NCI-H2107 treated with DMSO at 0.1 percent for 48 hours (cell line): ENCODE measurements at regions not wholly inside any gene's neighbourhood (a gene's known extent, or its start where the extent isn't known, plus 50 kb on each side); places are given as distances from the start of the nearest gene placed in this dataset.

Experiments used
- DNase-seq: peaks from one replicate; lab custom pipeline; 2025; ENCODE audit not compliant: unreplicated experiment; lab: John Stamatoyannopoulos, UW

DNA sequence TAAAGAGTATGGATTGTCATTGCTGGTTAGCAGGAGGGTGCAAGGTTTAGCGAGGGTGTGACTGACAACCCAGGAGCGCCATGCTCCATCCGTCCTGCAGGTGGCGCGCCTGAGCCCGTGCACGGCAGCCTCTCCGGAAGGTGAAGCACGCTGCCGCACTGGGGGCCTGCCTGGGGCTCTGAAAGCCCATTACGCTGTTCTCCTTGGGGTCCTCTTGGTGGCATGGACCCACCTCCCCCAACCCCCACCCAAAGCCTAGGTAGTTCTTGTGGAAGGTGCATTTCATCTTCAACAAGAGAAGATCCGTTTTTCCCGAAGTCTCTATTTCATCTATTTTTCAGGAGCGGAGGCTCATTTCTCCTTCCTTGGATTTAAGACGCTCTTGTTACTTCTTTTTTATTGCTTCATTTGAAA, 197.4 kb upstream of the KCNG1 start:
- DNase-seq, result no peak

DNA sequence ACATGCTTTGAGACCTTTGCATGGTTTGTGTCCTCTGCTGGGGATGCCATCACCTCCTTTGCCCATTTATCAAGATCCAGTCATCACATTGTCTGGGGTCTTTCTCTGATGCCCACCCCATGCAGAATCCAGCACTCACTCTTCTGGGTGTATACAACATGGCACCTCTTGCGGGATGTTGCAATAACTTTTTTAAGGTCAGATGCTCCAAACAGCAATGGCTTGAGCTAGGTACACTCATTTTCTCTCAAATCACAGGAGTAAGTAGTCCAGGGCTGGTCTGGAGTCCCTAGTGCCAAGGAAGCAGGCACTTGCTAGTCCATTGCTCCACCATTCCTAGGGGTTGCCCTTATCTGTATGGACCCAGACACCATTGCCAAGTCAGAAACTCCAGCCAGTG, 196.6 kb upstream of the KCNG1 start:
- DNase-seq, result no peak

DNA sequence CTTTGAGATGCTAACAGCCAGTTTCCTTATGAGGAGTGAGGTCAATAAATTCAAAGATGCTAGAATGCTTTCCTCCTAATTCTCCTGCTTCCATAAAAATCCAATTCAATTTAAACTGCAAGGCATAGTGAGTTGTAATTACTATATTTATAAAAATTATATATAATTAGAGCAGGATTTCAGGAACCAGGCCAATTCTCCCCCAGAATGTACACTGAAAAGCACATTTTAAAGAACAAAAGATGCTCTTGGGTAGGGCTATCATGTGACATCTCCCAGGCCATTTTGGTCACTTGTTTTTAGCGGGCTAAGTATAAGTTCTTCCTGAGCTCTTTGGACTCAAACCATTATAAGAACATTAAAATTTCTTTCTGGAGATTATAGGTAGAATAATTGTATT, 195.7 kb upstream of the KCNG1 start:
- DNase-seq, result no peak

DNA sequence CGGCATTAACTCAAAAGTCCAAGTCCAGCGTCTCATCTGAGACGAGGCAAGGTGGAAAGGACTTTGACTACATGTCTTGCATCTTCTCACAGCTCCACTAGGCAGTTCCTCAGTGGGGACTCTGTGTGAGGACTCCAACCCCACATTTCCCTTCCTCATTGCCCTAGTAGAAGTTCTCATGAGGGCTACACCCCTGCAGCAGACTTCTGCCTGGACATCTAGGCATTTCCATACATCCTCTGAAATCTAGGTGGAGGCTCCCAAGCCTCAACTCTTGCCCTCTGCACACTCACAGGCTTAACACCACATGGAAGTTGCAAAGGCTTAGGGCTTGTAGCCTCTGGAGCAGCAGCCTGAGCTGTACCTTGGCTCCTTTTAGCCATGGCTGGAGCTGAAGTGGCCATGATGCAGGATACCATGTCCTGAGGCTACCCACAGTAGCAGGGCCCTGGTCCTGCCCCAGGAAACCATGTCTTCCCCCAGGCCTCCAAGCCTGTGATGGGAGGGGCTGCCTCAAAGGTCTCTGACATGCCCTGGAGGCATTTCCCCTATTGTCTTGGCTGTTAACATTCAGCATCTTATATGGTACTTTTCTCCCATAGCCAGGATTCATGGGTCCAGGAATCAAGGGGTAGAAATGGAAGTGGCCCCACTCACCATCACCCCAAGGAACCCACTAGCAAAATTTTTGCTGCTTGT, 194.6 kb upstream of the KCNG1 start:
- no peak for DNase-seq

DNA sequence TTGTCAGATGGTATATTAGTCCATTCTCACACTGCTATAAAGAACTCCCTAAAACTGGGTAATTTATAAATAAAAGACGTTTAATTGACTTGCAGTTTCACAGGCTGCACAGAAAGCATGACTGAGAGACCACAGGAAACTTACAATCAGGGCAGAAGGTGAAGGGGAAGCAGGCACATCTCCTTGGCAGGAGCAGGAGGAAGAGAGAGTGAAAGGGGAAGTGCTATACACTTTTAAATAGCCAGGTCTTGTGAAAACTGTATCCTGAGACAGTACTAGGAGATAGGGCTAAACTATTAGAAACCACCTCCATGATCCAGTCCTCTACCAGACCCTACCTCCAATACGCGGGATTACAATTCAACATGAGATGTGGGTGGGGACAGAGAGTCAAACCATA, 193.9 kb upstream of the KCNG1 start:
- DNase-seq, result no peak

DNA sequence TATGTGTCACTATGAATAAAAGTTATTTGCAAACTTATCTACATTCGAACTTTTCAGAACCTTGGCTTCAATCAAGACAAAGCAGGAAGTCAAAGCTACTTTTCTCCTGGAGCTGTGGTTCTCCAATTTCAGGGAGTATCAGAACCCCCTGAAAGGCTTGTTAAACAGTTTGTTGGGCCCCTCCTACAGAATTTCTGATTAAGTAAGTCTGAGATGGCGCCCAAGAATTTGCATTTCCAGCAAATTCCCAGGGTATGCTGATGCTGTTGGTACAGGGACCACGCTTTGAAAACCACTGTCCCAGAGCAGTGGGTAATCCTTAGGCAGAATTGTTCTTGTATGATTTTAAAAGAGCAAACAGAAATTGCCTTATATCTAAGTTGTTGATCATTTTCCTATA, 189.9 kb upstream of the KCNG1 start:
- DNase-seq, result no peak

DNA sequence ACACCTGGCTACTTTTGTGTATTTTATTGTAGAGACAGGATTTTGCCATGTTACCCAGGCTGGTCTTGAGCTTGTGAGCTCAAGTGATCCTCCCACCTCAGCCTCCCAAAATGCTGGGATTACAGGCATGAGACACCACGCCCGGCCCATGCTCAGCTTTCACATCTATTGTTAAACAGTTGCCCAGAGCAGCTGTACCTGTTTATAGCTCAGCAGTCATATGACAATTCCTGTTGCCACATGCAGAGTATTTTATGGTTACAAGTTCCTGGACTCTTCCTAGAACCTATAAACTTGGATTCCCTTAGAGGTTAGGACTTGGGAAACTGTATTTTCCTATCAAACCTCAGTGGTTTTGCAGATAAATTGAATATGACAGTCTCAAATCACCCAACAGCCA, 188.3 kb upstream of the KCNG1 start:
- DNase-seq, result no peak

DNA sequence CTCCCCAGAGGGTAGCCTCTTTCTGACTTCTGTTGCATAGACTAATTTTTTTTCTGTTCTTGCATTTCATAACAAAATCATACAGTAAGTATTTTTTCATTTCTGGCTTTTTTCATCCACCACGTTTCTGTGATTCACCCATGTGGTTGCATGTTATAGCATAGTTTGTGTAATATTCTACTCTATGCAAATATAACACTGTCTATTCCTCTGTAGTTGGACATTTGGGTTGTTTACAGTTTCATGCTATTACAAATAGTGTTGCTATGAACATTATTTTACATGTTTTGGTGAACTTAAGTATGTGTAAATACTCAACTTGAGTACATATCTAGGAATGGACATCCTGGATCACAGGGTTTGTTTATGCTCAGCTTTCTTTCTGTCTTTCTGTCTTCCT, 187.2 kb upstream of the KCNG1 start:
- no peak for DNase-seq

DNA sequence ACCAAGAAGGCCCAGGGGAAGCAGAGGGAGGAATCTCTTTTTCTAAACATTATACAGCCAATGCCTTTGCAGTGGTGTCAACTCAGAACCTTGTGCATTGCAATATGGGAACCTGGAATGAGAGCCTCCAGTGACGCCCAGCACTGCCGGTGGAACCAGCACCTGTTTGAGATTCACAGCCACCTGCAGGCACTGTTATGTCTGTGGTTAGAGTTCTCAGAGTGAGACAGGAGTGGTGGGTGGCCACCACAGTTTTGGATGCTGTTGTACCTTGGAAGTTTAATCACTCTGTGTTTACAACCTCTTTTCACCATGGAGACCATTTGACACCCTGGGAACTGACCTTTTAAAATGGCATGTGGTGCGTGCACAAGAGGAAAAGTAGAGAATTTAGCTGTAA, 185.3 kb upstream of the KCNG1 start:
- no peak for DNase-seq

DNA sequence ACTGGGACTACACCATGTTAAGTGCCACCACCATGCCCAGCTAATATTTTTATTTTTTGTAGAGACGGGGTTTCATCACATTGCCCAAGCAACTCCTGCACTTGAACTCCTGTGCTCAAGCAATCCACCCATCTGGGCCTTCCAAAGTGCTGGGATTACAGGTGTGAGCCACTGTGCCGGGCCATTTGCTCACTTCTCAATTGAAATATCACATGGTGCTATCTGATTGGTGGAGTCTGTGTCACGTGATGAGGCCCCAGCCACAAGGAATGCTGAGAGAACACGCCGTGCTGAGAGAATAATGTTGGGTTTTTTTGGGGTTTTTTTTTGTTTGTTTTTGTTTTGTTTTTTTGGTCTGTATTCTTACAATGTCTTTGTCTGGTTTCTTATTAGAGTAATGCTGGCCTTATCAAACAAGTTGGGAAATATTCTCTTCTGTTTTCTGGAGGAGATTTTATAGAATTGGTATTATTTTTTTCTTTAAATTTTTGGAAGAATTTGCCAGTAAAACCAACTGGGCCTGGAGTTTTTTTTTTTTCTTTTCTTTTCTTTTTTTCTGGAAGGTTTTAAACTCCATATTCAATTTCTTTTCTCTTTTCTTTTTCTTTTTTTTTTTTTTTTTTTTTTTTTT, 183.2 kb upstream of the KCNG1 start:
- DNase-seq, result no peak

DNA sequence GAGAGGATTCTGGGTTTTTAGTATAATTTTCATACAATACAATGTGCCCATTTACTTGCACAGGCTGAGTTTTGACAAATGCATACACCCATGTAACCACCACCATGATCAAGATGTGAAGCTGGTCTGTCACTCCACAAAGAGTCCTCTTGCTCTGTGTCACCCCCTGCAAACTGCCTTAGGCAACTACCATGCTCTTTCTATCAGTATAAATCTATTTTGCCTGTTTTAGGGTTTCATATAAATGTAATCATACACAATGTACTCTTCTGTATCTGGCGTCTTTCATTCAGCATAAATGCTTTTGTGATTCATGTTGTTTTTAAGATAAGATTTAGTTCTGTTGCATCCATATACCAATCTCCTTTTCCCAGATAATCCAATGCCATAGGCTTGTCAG, 181.9 kb upstream of the KCNG1 start:
- DNase-seq, result no peak

DNA sequence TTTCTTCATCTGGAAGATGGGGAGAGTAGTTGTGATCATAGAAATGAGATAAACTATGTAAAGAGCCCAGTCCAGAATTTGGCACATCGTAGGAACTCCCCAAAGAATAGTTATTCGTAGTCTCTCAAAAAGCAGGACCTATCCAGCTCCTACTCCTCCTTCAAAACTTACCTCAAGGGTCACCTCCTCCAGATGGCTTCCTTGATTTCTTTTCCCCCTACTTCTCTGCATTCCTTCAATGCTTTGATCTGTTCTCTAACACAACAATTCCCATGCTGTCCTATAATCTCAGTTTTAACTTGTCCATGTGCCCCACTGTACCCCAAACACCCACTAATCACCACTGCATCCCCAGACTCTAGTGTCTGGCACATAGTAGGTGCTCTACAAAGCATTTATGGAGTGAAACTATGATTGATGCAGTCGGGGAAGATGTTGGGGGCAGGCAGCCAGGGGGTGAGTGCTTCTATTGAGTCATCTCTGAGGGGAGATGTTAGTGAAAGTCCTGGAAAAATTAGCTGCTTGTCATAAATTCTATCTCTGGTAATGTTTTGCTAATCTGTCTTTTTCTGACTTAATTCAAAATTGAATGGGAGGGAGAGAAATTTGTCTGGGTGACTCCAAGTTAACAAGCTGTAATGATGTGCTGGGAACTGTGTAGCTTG, 181.3 kb upstream of the KCNG1 start:
- DNase-seq, result no peak

DNA sequence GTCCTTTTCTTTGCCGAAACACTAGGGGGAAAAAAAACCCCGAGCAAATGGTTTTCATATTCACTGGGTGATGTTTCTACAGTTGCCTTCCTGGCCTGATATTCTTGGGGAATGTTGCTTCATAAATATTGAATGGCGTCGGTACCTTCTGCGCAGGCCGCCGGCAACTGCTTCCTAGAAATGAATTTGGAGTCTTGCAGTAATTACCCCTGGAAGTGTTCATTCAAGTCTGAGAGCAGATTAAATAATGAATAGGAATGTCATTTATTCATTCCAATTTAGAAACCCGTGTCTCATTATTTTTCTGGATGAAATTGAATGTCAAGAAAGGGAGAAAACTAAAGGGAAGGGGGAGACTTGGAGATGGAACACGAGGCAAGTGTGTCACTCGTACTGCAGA, 179.4 kb upstream of the KCNG1 start:
- no peak for DNase-seq

DNA sequence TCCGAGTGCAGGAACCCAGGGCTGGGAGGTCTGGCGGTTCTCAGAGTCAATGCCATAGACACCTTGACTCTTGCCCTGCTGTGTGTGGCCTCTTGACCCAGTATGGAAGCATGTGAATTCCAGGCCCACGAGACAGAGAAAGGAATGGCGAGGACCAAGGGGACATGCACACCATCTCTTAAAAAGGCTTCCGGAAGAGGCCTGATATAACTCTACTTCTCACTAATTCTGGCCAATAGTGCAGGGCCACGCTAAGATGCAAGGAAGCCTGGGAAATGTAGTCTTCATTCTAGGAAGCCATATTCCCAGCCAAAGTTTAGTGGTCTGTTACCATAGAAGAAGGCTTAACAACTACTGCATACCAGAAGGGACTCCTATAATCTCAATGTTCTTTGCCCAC, 177.0 kb upstream of the KCNG1 start:
- DNase-seq, result no peak

DNA sequence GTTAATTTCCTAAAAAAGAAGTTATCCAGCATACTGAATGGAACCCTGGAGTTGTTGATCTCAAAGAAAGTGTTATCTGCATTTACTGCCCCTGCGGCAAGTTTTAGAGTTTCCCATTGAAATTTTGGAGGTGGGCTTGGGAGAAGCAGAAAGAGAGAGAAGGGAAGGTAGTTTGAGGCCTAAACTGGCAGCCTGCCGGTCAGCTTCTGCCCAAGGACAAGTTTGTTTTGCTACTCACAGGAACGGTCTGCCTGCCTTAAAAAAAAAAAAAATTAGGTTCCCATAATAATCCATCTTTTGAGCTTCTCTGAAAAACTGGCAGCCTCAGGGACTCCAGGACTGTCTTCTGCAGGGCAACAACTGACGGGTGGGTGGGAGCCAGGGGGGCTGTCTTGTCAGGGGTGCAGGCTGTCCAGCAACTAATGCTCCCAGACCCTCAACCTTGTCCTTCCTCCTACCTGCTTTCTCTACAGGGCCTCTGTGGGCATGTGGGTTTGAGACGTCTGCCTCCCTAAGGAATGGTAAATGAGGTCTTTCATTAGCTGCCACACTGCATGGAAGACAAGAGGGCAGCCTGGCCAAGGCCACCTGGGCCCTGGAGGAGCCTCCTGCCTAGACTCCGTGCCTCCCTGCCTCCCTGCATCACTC, 176.1 kb upstream of the KCNG1 start:
- DNase-seq, result no peak

DNA sequence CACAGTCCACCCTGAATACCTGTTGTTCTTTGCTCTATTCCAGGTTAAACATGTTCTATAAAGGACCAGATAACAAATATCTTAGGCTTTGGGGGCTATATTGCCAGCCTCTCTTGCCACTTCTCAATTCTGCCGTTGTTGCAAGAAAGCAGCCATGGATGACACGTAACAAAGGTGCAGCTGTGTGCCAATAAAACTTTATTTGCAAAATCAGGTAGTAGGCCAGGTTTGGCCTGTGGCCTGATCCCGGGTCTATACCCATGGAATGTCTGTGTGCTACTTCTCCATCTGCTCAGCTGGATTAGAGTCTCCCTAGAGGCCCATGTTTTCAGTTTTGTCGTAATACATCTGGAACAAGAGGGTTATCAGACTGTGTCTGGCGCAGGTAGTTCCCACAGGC, 175.3 kb upstream of the KCNG1 start:
- DNase-seq, result no peak

DNA sequence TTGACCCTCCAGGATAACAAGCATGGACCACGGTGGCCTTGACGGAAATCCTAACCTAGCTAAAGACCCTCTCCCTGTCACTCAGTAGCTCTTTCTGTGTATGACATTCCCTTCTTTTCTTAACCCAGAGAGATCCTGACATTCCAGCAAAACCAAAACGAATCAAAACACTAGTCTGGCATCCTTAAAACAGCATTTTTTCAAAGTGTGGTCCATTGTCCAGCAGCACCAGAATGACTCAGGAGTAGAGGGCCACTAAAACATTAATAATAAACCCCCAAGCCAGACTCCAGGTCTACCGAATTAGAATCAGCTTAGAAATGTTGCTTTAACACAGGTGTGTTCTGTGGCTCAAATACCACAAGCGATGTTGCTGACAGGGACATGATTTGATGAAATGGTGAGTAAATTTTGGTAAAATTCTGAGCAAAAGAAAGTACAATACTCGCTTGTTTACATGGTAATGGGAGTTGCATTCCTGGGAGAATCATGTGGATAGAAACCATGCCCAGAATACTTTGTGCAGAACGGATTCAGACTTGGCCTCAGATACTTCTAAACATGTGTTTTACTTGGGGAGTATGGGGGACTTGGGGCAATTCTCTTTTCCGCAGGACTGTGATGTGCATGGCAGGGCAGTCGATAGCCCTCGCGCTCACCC, 174.2 kb upstream of the KCNG1 start:
- no peak for DNase-seq

DNA sequence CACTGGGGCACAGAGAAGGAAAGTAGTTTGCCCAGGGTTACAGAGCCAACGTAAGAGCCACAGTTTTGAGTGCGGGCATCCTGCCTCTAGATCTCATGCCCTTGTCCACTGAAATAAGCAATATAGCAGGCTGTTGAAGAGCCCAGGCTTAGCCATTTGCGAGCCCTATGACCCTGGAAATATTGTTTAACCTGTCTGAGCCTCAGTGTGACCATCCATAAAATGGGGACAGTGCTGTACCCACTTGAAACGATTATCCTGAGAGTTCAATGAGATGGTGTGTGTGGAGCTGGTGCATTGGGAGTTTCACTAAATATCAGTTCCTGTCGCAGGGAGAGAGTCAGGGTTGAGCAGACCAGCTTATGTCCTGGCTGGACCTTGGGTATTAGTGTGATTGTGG, 173.1 kb upstream of the KCNG1 start:
- DNase-seq, result no peak

DNA sequence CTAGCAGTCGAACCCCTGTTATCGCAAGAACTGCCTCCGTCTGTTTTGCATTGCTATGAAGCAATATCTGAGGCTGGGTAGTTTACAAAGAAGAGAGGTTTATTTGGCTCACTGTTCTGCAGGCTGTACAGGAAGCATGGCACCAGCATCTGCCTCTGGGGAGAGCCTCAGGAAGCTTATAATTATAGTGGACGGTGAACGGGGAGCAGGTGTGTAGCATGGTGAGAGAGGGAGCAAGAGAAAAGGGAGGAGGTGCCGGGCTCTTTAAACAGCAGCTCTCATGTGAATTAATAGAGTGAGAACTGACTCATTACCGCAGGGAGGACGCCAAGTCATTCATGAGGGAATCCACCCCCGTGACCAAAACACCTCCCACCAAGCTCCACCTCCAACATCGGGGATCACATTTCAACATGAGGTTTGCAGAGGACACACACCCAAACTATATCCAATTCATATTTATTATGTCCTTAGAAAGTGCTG, 172.6 kb upstream of the KCNG1 start:
- no peak for DNase-seq

DNA sequence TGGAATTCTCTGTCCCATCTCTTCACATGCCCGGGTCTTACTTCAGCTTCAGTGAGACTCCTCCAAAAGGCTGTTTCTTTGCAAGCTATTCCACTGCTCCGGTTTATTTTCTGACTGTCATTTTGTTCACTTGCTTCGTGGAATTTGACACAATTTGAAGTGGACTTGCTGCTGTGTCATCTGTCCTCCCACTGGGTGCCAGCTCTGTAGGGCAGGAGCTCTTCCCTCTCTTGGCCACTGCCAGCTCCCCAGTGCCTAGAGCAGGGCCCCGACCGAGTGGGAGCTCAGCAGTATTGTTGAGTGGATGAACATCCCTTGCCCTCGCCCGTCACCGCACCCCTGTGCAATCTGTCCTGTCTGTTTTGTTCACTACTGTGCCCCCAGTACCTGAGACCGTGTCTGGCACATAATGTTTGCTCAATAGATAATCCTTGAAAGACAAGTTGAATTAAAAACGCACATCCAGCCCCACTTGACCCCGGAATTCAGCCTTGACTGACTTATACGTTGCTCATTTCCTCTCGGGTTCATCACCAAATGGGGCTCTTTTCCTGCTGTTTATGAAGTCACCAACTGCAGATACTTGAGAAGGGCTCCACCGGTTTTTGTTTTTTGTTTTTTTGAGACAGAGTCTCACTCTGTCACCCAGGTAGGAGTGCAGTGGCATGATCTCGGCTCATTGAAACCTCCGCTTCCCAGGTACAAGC, 170.3 kb upstream of the KCNG1 start:
- no peak for DNase-seq

DNA sequence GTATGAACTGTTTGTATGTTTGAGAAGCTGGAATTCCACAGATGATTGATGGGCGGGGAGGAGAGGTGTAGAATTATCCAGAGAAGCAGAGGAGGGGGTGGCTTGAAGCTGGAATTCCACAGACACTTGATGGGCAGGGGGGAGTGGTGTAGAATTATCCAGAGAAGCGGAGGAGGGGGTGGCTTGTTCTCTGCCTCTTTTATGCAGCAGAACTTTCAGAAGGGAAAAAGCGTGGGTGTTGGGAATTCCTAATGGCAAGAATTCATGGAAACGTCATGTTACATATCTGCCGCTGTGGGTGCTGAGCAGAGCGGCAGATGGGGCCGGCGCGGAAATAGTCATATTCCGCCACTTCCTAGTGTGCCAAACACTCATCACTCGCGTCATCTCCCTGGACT, 167.9 kb upstream of the KCNG1 start:
- DNase-seq, result no peak
